ENCODE measurements at regions not wholly inside any gene's neighbourhood (a gene's known extent, or its start where the extent isn't known, plus 50 kb on each side); places are given as distances from the start of the nearest gene placed in this dataset.

GRCh38 chrX:30153175-30153880 is 62.0 kb upstream of the MAGEB2 start:
- Histone ChIP-seq H3K9me3 (replicated peaks; ENCODE audit: insufficient read depth, low read length) (no peaks in the 10 kb centered on the region), H3F3A (ENCODE audit: insufficient read depth, low read length) (no peaks in the 10 kb centered on the region), H3K27ac (ENCODE audit: low read length) (no peak overlapping the region), H3K9me2 (replicated peaks; ENCODE audit: insufficient read depth, low read length) (no peaks in the 10 kb centered on the region), H3K36me3 (replicated peaks; ENCODE audit: insufficient read depth, low read length) (no peaks in the 10 kb centered on the region), H2AFZ (ENCODE audit: low read length) (no peak overlapping the region), H3K27me3 (replicated peaks; ENCODE audit: insufficient read depth, low read length) (no peaks in the 10 kb centered on the region), H3K4me3 (ENCODE audit: low read length) (no peak overlapping the region), H3K4me2 (ENCODE audit: low read depth, low read length) (no peak overlapping the region), H3K79me2 (ENCODE audit: low read length) (no peaks in the 10 kb centered on the region), H3K4me1 (ENCODE audit: low read length) (no peaks in the 10 kb centered on the region), H3K9ac (ENCODE audit: low read length) (no peak overlapping the region), H4K20me1 (ENCODE audit: insufficient read depth, low read length) (no peaks in the 10 kb centered on the region)
- DNase-seq, result no peak
- TF ChIP-seq CTCF (IDR thresholded peaks at IDR 0.05; ENCODE audit: low read length) (no peak), EZH2phosphoT487 (IDR thresholded peaks at IDR 0.05; ENCODE audit: low read length) (no peak), EZH2 (optimal IDR thresholded peaks at IDR 0.05; ENCODE audit: low read depth, low read length) (no peak)

DNA sequence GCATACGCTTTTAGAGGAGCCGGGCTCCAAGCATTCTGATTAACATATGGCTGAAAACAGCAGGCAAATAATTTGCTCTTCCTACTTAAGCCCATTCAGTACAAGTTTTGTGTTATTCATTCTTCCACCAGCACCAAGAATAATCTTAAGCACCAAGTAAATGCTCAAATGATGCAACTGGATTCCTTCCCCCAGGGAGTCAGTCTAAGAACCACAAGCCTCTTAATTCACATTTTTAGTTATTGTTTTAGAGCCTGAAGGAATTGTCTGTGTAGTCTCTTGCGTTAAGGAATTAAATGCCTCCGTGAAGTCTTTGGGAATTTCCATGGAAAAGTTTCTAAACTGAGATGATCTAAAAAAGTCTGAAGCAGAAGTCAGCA is 61.5 kb upstream of the MAGEB2 start:
- Histone ChIP-seq H2AFZ (ENCODE audit: low read length) (no peak overlapping the region), H3K4me2 (ENCODE audit: low read depth, low read length) (no peak overlapping the region), H3K9me3 (replicated peaks; ENCODE audit: insufficient read depth, low read length) (no peaks in the 10 kb centered on the region), H3F3A (ENCODE audit: insufficient read depth, low read length) (no peaks in the 10 kb centered on the region), H3K27me3 (replicated peaks; ENCODE audit: insufficient read depth, low read length) (no peaks in the 10 kb centered on the region), H3K27ac (ENCODE audit: low read length) (no peak overlapping the region), H4K20me1 (ENCODE audit: insufficient read depth, low read length) (no peaks in the 10 kb centered on the region), H3K79me2 (ENCODE audit: low read length) (no peaks in the 10 kb centered on the region), H3K4me1 (ENCODE audit: low read length) (no peaks in the 10 kb centered on the region), H3K4me3 (ENCODE audit: low read length) (no peak overlapping the region), H3K36me3 (replicated peaks; ENCODE audit: insufficient read depth, low read length) (no peaks in the 10 kb centered on the region), H3K9ac (ENCODE audit: low read length) (no peak overlapping the region), H3K9me2 (replicated peaks; ENCODE audit: insufficient read depth, low read length) (no peaks in the 10 kb centered on the region)
- no peak for TF ChIP-seq EZH2 (optimal IDR thresholded peaks at IDR 0.05; ENCODE audit: low read depth, low read length)
- no peak for DNase-seq

DNA sequence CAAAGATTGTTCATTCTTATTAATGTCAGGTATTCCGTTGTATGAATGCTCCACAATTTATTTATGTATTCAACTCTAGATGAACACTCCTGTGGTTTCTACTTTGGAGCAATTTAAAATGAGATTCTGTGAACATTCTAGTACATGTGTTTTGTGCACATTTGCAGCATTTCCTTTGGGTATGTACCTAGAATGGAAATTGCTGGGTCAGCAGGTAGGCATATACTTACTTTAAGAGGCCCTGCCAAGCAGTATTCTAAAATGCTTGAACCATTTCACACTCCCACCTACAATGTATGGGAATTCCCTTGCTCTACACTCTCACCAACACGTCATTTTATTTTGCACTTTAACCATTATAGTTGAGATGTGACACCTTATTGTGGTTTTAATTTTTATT is 59.4 kb upstream of the MAGEB2 start:
- Histone ChIP-seq H3K27ac (ENCODE audit: low read length) (no peak overlapping the region), H2AFZ (ENCODE audit: low read length) (no peak overlapping the region), H3K9ac (ENCODE audit: low read length) (no peak overlapping the region), H3K4me1 (ENCODE audit: low read length) (no peaks in the 10 kb centered on the region), H3K9me2 (replicated peaks; ENCODE audit: insufficient read depth, low read length) (no peaks in the 10 kb centered on the region), H3K36me3 (replicated peaks; ENCODE audit: insufficient read depth, low read length) (no peaks in the 10 kb centered on the region), H3K4me2 (ENCODE audit: low read depth, low read length) (no peak overlapping the region), H3K4me3 (ENCODE audit: low read length) (no peak overlapping the region), H3K9me3 (replicated peaks; ENCODE audit: insufficient read depth, low read length) (no peaks in the 10 kb centered on the region), H3K27me3 (replicated peaks; ENCODE audit: insufficient read depth, low read length) (no peaks in the 10 kb centered on the region), H4K20me1 (ENCODE audit: insufficient read depth, low read length) (no peaks in the 10 kb centered on the region), H3K79me2 (ENCODE audit: low read length) (no peaks in the 10 kb centered on the region), H3F3A (ENCODE audit: insufficient read depth, low read length) (no peaks in the 10 kb centered on the region)
- DNase-seq, result peak; percentile 11
- no peak for TF ChIP-seq EZH2phosphoT487 (IDR thresholded peaks at IDR 0.05; ENCODE audit: low read length)
- no peak for TF ChIP-seq CTCF (IDR thresholded peaks at IDR 0.05; ENCODE audit: low read length)
- no peak for TF ChIP-seq EZH2 (optimal IDR thresholded peaks at IDR 0.05; ENCODE audit: low read depth, low read length)

- no peaks in the 10 kb centered on the region for H3K79me2 ChIP-seq (ENCODE audit: low read length)
- no peaks in the 10 kb centered on the region for H3K9me2 ChIP-seq (replicated peaks; ENCODE audit: insufficient read depth, low read length)
- no peak for DNase-seq
- H4K20me1 ChIP-seq (ENCODE audit: insufficient read depth, low read length), result no peaks in the 10 kb centered on the region
- no peak overlapping the region for H2AFZ ChIP-seq (ENCODE audit: low read length)
- H3K27me3 ChIP-seq (replicated peaks; ENCODE audit: insufficient read depth, low read length), result no peaks in the 10 kb centered on the region
- TF ChIP-seq EZH2phosphoT487 (IDR thresholded peaks at IDR 0.05; ENCODE audit: low read length) (no peak), CTCF (IDR thresholded peaks at IDR 0.05; ENCODE audit: low read length) (no peak), EZH2 (optimal IDR thresholded peaks at IDR 0.05; ENCODE audit: low read depth, low read length) (no peak)
- H3K4me2 ChIP-seq (ENCODE audit: low read depth, low read length), result no peak overlapping the region
- no peaks in the 10 kb centered on the region for H3K36me3 ChIP-seq (replicated peaks; ENCODE audit: insufficient read depth, low read length)
- H3K9ac ChIP-seq (ENCODE audit: low read length), result no peak overlapping the region
- H3F3A ChIP-seq (ENCODE audit: insufficient read depth, low read length), result no peaks in the 10 kb centered on the region
- no peak overlapping the region for H3K4me3 ChIP-seq (ENCODE audit: low read length)
- H3K27ac ChIP-seq (ENCODE audit: low read length), result no peak overlapping the region
- H3K4me1 ChIP-seq (ENCODE audit: low read length), result no peaks in the 10 kb centered on the region
- H3K9me3 ChIP-seq (replicated peaks; ENCODE audit: insufficient read depth, low read length), result no peaks in the 10 kb centered on the region
These were observed 58.3 kb upstream of the MAGEB2 start for GRCh38 chrX:30156880-30157560.

Data from MM.1S (cell line).